ENCODE measurements at regions not wholly inside any gene's neighbourhood (a gene's known extent, or its start where the extent isn't known, plus 50 kb on each side); places are given as distances from the start of the nearest gene placed in this dataset.
"Not testable (repeated sequence)": the region's sequence is repeated elsewhere in the genome, so short reads cannot be mapped to it uniquely, and the experiment has no call there.

- peak; percentile 73 for DNase-seq (ENCODE audit: low read depth)
These were observed 78.5 kb upstream of the CHD2 start for GRCh38 chr15:92821491-92822116.

GRCh38 chr15:92822216-92823144 lies 77.6 kb upstream of the CHD2 start:
- no peak for DNase-seq (ENCODE audit: low read depth)

- DNase-seq (ENCODE audit: low read depth): no peak
These were observed 74.1 kb upstream of the CHD2 start for GRCh38 chr15:92825985-92826384.

- not testable (repeated sequence) for DNase-seq (ENCODE audit: low read depth)
These were observed 72.1 kb upstream of the CHD2 start for GRCh38 chr15:92827991-92828390.

GRCh38 chr15:92829875-92830274 lies 70.2 kb upstream of the CHD2 start:
- no peak for DNase-seq (ENCODE audit: low read depth)

- no peak for DNase-seq (ENCODE audit: low read depth)
These were observed 68.8 kb upstream of the CHD2 start for GRCh38 chr15:92831336-92831654.

- peak; percentile 100 for DNase-seq (ENCODE audit: low read depth)
These were observed 68.3 kb upstream of the CHD2 start for GRCh38 chr15:92831655-92832328.

GRCh38 chr15:92833106-92833433 lies 67.1 kb upstream of the CHD2 start:
- DNase-seq (ENCODE audit: low read depth): no peak

GRCh38 chr15:92833493-92834271 lies 66.4 kb upstream of the CHD2 start:
- no peak for DNase-seq (ENCODE audit: low read depth)

GRCh38 chr15:92839696-92840095 lies 60.4 kb upstream of the CHD2 start:
- DNase-seq (ENCODE audit: low read depth): no peak

GRCh38 chr15:92840149-92840548 lies 60.0 kb upstream of the CHD2 start:
- no peak for DNase-seq (ENCODE audit: low read depth)

GRCh38 chr15:92843326-92843725 lies 56.8 kb upstream of the CHD2 start:
- DNase-seq (ENCODE audit: low read depth): no peak

GRCh38 chr15:92843814-92844213 lies 56.3 kb upstream of the CHD2 start:
- no peak for DNase-seq (ENCODE audit: low read depth)

- DNase-seq (ENCODE audit: low read depth): peak; percentile 61
These were observed 55.0 kb upstream of the CHD2 start for GRCh38 chr15:92845126-92845508.

- DNase-seq (ENCODE audit: low read depth): no peak
These were observed 53.4 kb upstream of the CHD2 start for GRCh38 chr15:92846741-92847140.

- no peak for DNase-seq (ENCODE audit: low read depth)
These were observed 52.3 kb upstream of the CHD2 start for GRCh38 chr15:92847841-92848240.

GRCh38 chr15:92848464-92848851 lies 51.7 kb upstream of the CHD2 start:
- DNase-seq (ENCODE audit: low read depth): no peak

- DNase-seq (ENCODE audit: low read depth): no peak
These were observed 51.1 kb upstream of the CHD2 start for GRCh38 chr15:92848852-92849598.

- not testable (repeated sequence) for DNase-seq (ENCODE audit: low read depth)
These were observed 49.9 kb upstream of the CHD2 start for GRCh38 chr15:92850218-92850617.
